HG03064 (cell line): ENCODE measurements at regions not wholly inside any gene's neighbourhood (a gene's known extent, or its start where the extent isn't known, plus 50 kb on each side); places are given as distances from the start of the nearest gene placed in this dataset.

Experiments used
- ATAC-seq: cut with Tn5 transposase; IDR thresholded peaks from one replicate; pipeline ENCODE4 v1.9.1; 2021; ENCODE audit warnings: low read depth; ENCODE audit not compliant: unreplicated experiment

- no peak for ATAC-seq
Measured at GRCh38 chr6:14273191-14273590, 155.6 kb downstream of the CD83 start.

DNA sequence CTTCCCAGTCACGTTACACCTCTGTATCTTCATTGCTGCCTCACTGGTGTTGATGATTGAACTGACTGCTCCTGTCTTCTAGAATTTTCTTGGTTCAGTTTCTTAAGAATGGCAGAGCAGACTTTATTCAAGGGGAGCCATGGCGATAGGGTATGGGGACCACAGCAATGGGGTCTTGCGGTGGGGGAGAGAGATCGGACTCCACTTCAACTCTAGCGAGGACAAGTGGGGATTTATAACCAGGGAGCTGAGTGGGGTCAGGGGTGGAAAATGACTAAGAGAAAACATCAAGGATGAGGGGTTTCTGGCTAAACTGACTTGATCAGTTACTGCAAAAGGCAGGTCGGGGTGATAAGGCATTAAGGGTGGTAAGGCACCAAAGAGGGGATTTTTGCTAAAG, 156.4 kb downstream of the CD83 start:
- no peak for ATAC-seq

GRCh38 chr6:14274546-14275492, 157.2 kb downstream of the CD83 start:
- ATAC-seq: no peak

DNA sequence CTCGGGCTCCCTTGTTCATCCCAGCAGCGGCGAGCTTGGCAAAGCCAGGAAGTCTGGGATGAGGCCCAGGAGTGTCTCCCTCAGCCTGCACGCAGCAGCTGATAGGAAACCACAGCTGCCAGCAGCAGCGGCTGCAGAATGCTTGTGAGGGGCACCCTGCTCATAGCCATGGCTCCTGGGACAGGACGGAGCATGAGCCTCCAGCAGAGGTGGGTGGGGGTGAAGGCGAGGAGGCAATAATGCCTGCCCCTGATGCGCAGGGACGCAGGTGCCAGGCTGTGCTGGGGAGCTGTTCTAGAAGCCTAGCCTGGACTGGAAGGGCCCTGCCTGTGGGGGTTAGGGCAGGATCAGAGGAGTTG, 157.9 kb downstream of the CD83 start:
- no peak for ATAC-seq

GRCh38 chr6:14276071-14276470, 158.5 kb downstream of the CD83 start:
- ATAC-seq: no peak

DNA sequence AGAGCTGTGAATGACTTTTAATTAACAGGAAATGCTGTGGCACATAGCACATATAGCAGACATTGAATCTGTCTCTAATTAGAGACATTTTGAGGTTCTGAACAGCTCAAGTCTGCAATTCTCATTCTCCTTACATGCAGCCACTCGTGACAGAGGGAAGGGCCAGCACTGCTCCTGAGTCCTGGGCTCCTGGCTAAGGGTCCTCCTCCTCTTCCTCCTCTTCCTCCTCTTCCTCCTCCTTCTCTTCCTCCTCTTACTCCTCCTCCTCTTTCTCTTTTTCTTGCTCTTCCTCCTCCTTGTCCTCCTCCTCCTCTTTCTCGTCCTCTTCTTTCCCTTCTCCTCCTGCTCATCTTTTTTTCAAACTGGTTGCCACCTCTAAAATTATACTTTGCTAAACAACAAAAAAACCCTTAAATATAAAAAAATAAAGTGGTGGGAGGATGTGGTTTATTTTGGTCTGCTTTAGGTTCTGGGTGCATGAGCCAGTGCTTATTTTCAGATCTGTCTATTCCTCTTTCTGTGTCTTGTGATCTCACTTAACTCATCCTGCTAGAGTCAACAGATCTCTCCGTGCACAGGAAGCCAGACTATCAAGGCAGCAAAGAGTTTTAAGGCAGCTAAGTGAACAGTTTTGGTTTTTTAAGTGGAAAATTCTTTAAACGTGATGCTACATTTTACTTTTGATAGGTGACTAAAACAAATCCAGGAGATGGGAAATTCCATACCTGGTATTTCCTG, 159.3 kb downstream of the CD83 start:
- ATAC-seq: peak; percentile 92

DNA sequence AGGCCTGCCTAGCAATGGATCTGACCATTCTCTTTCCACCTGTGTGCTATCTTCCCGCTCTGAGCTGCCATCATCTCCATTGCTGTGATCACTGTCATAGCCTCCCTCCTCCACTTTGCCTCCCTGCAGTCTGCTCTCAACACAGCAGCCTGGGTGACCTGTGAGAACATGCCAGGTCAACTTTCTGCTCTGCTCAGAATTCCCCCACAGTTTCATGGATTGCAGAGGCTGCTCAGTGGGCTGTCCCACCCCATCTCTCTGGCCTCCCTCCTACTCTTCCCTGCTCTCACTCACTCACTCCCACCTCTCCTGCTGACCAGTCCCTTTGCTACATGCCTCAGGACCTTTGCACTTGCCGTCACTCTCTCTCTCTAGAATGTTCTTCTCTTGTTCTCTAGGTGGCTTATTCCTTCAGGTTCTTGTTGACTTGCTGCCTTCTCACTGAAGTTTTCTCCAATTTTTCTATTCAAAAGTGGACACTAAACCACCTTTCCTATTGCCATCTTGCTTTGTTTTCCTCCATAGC, 159.9 kb downstream of the CD83 start:
- peak; percentile 20 for ATAC-seq

DNA sequence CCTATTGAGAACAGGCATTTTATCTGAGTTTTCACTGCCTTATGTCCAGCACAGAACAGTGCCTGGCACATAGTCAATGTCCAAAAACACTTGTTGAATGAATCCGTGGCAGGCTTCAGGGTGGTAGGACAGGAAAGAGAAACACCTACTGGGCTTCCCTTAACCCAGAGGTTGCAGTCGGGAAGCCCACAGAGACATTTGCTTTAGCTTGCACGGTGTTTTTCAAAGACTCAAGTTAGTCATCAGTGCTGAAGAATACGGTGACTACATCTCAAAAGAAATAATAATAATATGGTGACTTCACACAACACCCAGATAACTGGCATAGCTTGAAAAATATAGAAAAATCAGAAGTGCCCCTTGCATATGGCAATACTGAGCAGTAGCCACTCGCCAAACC, 160.4 kb downstream of the CD83 start:
- no peak for ATAC-seq

- ATAC-seq: no peak
Measured at GRCh38 chr6:14278446-14278845, 160.9 kb downstream of the CD83 start.

DNA sequence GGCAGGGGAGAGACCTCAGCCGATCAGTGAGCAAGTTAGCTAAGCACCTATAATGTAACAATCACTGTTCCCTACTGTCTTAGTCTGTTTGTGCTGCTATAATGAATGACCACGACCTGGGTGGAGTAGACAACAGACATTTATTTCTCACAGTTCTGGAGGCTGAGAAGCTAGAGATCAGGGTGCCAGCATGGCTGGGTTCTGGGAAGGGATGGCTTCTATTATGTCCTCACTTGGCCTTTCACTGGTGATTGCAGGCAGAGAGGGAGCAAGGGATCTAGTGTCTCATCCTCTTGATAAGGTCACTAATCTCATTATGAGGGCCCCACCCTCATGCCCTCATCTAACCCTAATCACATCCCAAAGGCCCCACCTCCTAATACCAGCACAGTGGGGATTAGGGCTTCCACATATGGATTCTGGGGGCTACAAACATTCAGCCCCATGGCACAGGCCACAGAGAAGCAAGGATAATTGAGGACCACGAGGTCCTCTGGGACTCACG, 162.5 kb downstream of the CD83 start:
- no peak for ATAC-seq

- ATAC-seq: no peak
Measured at GRCh38 chr6:14280766-14281293, 163.3 kb downstream of the CD83 start.

DNA sequence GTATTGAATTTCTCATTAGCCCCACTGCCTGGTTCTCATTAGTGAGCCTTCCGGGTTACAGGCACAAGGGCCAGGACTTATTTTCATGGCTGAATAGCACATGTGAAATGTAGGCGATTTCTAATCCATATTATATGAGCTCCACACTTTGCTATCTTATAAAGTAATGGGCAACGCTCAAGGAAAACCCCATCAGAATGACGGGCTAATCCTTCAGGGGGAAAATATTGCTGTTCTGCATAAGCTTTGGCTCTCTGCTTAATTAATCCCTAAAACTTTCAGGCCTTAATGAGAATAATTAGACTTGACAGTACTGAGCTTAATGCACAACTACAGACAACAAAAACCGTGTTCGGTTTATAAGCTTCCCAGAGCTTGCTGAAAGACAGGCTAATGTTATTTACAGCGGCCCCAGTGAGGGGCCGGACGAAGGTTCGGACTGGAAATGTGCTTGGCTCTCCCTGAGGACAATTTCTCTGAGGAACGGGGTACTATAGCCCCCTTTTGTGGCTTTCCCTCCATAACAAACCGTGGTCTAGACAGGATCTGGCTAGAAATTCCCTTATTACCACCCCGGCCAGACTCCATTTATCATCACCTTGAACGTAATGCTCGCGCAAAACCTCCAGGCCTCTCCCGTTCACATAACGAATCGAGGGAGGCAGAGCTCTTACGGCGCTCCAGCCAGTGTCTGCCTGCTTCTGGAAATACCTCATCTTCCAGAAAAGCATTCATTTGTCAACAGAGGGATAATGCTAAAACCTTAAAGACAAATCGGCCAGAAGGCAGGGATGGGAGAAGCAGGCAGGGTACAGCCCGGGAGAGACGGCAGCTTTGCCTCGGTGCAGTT, 164.5 kb downstream of the CD83 start:
- no peak for ATAC-seq

DNA sequence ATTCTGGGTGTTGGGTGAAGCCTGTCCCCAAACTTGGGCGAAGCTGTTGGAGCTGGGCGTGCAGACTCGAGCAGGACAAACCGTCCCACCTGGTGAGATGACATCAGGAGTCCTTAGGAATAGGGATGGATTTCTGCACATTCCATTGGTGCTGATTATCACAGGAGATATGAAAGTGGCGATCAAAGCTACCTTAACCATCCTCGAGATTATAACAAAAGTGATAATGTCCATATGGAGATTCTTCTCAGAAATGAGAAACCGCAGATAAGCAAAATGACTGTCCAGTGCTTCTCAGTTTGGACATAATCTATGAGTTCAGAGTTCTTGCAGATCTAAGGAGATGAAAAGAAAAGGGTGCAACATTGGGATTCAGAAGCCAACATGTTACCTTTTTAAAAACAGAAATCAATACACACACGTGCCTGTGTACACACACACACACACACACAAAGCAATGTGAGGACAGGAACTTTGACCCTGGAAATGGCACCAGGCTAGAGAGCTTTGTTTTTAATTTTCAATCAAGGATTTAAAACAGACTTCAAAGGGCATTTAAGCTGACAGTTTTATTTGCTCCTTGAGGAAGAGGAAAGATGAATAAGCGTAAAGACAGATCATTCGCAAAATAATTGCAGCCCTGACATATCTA, 165.4 kb downstream of the CD83 start:
- no peak for ATAC-seq

DNA sequence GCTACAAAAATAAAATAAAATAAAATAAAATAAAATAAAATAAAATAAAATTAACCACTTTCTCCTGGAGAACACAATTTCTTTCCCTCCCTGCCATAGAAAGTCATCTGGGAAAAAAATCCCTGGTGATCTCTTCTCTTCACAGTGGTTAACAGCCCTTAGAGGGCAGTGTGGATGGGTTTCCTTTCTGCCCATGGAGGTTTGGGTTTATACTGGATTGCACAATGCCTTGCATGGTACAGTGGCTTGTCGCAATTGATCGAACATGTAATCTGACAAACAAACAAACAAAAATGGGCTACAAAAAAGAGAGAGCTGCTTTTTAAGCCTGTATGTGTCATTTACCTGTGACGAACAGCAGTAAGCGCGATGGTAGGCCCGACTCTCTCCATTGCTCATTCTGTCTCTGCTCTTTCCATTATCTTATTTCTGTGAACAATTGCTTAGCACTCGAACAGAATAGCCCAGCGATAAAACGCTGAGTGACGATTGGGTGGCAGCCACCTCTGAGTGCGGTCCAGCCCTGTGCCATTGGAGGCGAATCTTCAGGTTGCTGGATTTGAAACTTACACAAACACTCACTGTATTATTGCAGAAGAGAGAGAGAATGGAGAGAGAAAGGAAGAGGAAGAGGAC, 166.1 kb downstream of the CD83 start:
- no peak for ATAC-seq

- no peak for ATAC-seq
Measured at GRCh38 chr6:14284969-14285590, 167.5 kb downstream of the CD83 start.

DNA sequence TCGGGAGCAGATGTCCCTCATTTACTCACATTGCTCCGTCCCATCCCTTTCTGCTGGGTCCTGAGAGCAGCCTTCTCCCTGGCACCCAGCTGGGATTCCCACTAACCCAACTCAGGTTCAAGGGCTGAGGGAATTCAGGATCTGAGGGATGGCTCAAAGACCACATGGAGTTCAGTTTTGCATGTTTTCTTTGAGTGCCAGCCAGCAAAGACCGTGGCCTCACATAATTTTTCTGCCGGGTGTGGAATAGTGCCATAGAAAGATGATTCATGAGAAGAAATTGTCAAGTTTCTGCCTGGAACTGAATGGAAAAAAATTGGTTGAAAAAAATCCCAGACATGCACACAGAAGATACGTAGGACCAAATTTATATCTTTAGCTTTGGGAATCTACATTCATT, 168.6 kb downstream of the CD83 start:
- ATAC-seq: no peak

- ATAC-seq: no peak
Measured at GRCh38 chr6:14286634-14287428, 169.3 kb downstream of the CD83 start.

GRCh38 chr6:14287707-14288106, 170.1 kb downstream of the CD83 start:
- ATAC-seq: no peak
